ENCODE measurements at regions not wholly inside any gene's neighbourhood (a gene's known extent, or its start where the extent isn't known, plus 50 kb on each side); places are given as distances from the start of the nearest gene placed in this dataset.
"Not testable (repeated sequence)": the region's sequence is repeated elsewhere in the genome, so short reads cannot be mapped to it uniquely, and the experiment has no call there.

GRCh38 chr2:195146761-195147541 is 510.1 kb upstream of the SLC39A10 start:
- DNase-seq: no peak

- DNase-seq: no peak
These were observed 518.6 kb upstream of the SLC39A10 start for GRCh38 chr2:195138435-195138834.

GRCh38 chr2:195125889-195126288 is 531.1 kb upstream of the SLC39A10 start:
- DNase-seq: not testable (repeated sequence)

GRCh38 chr2:195124391-195125079 is 532.5 kb upstream of the SLC39A10 start:
- no peak for DNase-seq

- DNase-seq: no peak
These were observed 534.4 kb upstream of the SLC39A10 start for GRCh38 chr2:195122653-195123052.

GRCh38 chr2:195121341-195121740 is 535.7 kb upstream of the SLC39A10 start:
- no peak for DNase-seq

GRCh38 chr2:195119231-195119630 is 537.8 kb upstream of the SLC39A10 start:
- no peak for DNase-seq

GRCh38 chr2:195118276-195118675 is 538.8 kb upstream of the SLC39A10 start:
- DNase-seq: no peak

GRCh38 chr2:195117011-195117410 is 540.0 kb upstream of the SLC39A10 start:
- DNase-seq: no peak

GRCh38 chr2:195115738-195116137 is 541.3 kb upstream of the SLC39A10 start:
- DNase-seq: no peak

GRCh38 chr2:195108182-195108581 is 548.8 kb upstream of the SLC39A10 start:
- DNase-seq: no peak

GRCh38 chr2:195106681-195107380 is 550.2 kb upstream of the SLC39A10 start:
- no peak for DNase-seq

GRCh38 chr2:195105581-195105980 is 551.4 kb upstream of the SLC39A10 start:
- DNase-seq: no peak

- peak; percentile 1 for DNase-seq
These were observed 562.7 kb upstream of the SLC39A10 start for GRCh38 chr2:195094330-195094729.

- no peak for DNase-seq
These were observed 564.7 kb upstream of the SLC39A10 start for GRCh38 chr2:195092341-195092740.

GRCh38 chr2:195072806-195073205 is 584.2 kb upstream of the SLC39A10 start:
- DNase-seq: not testable (repeated sequence)

- DNase-seq: no peak
These were observed 600.0 kb upstream of the SLC39A10 start for GRCh38 chr2:195057001-195057400.

- no peak for DNase-seq
These were observed 601.0 kb upstream of the SLC39A10 start for GRCh38 chr2:195055996-195056395.

- no peak for DNase-seq
These were observed 605.6 kb upstream of the SLC39A10 start for GRCh38 chr2:195051401-195051800.

- peak; percentile 8 for DNase-seq
These were observed 607.5 kb upstream of the SLC39A10 start for GRCh38 chr2:195049372-195050031.

- no peak for DNase-seq
These were observed 609.1 kb upstream of the SLC39A10 start for GRCh38 chr2:195047955-195048354.

- DNase-seq: no peak
These were observed 612.2 kb upstream of the SLC39A10 start for GRCh38 chr2:195044801-195045200.

- no peak for DNase-seq
These were observed 618.9 kb upstream of the SLC39A10 start for GRCh38 chr2:195038153-195038552.

All from activated CD4-positive, alpha-beta T cell treated with anti-CD3 and anti-CD28 coated beads, Interleukin-2, Interleukin-6, amounts not matched to agents 100 ng/mL and 50 ng/mL, durations not matched to agents 16 hours and 8 hours (primary cell).